Endothelial cell of umbilical vein (primary cell): ENCODE measurements at regions not wholly inside any gene's neighbourhood (a gene's known extent, or its start where the extent isn't known, plus 50 kb on each side); places are given as distances from the start of the nearest gene placed in this dataset.
"Not testable (repeated sequence)": the region's sequence is repeated elsewhere in the genome, so short reads cannot be mapped to it uniquely, and the experiment has no call there.

Experiments
- BruUV-seq: library from RNA; stranded (reverse); fragments of 400-500 nt; replicated peaks from 2 replicates; lab custom pipeline; 2021; lab: Mats Ljungman, UMichigan
- CTCF ChIA-PET: fragments of 300-600, 350-600 bp; sonication (Branson Sonifier 250); formaldehyde crosslinking; loops from one replicate; lab custom pipeline; 2021; ENCODE audit warnings: antibody characterized with exemption, inconsistent platforms; lab: Charles Lee
- POLR2A ChIA-PET: fragments of 300-600, 350-600 bp; sonication (Branson Sonifier 250); formaldehyde crosslinking; loops from one replicate; lab custom pipeline; 2021; ENCODE audit warnings: antibody characterized with exemption, inconsistent platforms; lab: Charles Lee
- DNase-seq: peaks from one replicate; pipeline ENCODE4 v3.0.0-alpha.2; 2011; ENCODE audit warnings: low read depth, low spot score
- FAIRE-seq: peaks from 2 replicates; lab custom pipeline; 2011; peaks lifted over from hg19 to GRCh38; lab: Jason Lieb, UNC
- H2AFZ ChIP-seq: 2 replicates; pipeline ENCODE4 v1.6.0; 2012; ENCODE audit warnings: low read depth, low read length, control low read depth, inconsistent platforms
- H3K27ac ChIP-seq: 2 replicates; pipeline ENCODE4 v1.5.1; 2011; ENCODE audit warnings: low read depth, mild to moderate bottlenecking, control low read depth, low read length, moderate library complexity; ENCODE audit not compliant: insufficient read depth
- H3K27me3 ChIP-seq, 2 experiments: 2 replicates each; pipeline versions ENCODE4 v1.6.0 to v1.6.1; 2011; ENCODE audit warnings: low read length in 2 of 2, mixed read lengths in 1 of 2; ENCODE audit not compliant: control insufficient read depth in 2 of 2, insufficient read depth in 2 of 2
- H3K36me3 ChIP-seq, 2 experiments: 2 replicates in 1 of 2; 3 replicates in 1 of 2; pipeline ENCODE4 v1.5.1; 2011; ENCODE audit warnings: low read length in 2 of 2, mild to moderate bottlenecking in 1 of 2, moderate library complexity in 1 of 2; ENCODE audit not compliant: control insufficient read depth in 2 of 2, insufficient read depth in 2 of 2; ENCODE audit errors: extremely low read depth in 1 of 2
- H3K4me1 ChIP-seq: 3 replicates; pipeline ENCODE4 v1.5.1; 2011; ENCODE audit warnings: mild to moderate bottlenecking, low read length; ENCODE audit not compliant: control insufficient read depth, insufficient read depth; ENCODE audit errors: extremely low read depth
- H3K4me2 ChIP-seq: 2 replicates; pipeline ENCODE4 v1.6.1; 2011; ENCODE audit warnings: low read length, control low read depth, mixed read lengths; ENCODE audit not compliant: insufficient read depth
- H3K4me3 ChIP-seq, 3 experiments: fragments of 200-600 bp in 1 of 3; sonication (generic), shearing (Covaris generic) in 1 of 3; replicated peaks in 1 of 3; 2 replicates each; pipeline ENCODE4 v1.5.1; 2011 to 2016; ENCODE audit warnings: control low read depth in 3 of 3, low read length in 3 of 3, mild to moderate bottlenecking in 2 of 3, inconsistent platforms in 1 of 3, low read depth in 1 of 3, moderate library complexity in 1 of 3; ENCODE audit not compliant: insufficient read depth in 1 of 3
- H3K79me2 ChIP-seq: 2 replicates; pipeline ENCODE4 v1.6.0; 2012; ENCODE audit warnings: low read length, inconsistent platforms; ENCODE audit not compliant: control insufficient read depth, insufficient read depth
- H3K9ac ChIP-seq: replicated peaks from 2 replicates; pipeline ENCODE3; 2011; ENCODE audit warnings: low read length, control low read depth; ENCODE audit not compliant: insufficient read depth; ENCODE audit errors: extremely low read depth
- H3K9me1 ChIP-seq: replicated peaks from 3 replicates; pipeline ENCODE4 v1.6.0; 2011; ENCODE audit warnings: mild to moderate bottlenecking, low read length; ENCODE audit not compliant: control insufficient read depth, insufficient read depth; ENCODE audit errors: extremely low read depth
- H3K9me3 ChIP-seq: replicated peaks from 2 replicates; pipeline ENCODE4 v1.5.1; 2012; ENCODE audit warnings: low read length, inconsistent platforms; ENCODE audit not compliant: control insufficient read depth, insufficient read depth
- H4K20me1 ChIP-seq: replicated peaks from 2 replicates; pipeline ENCODE3; 2011; ENCODE audit warnings: mild to moderate bottlenecking, low read length; ENCODE audit not compliant: control insufficient read depth, insufficient read depth; ENCODE audit errors: extremely low read depth
- EZH2 ChIP-seq: IDR thresholded peaks from 2 replicates; pipeline ENCODE4 v1.6.1; 2012; ENCODE audit warnings: borderline replicate concordance, low read depth, mild to moderate bottlenecking, moderate library complexity, low read length, inconsistent platforms; ENCODE audit not compliant: severe bottlenecking
- FOS ChIP-seq: IDR thresholded peaks from 2 replicates; pipeline ENCODE4 v1.6.1; 2011; ENCODE audit warnings: mild to moderate bottlenecking, low read length, moderate library complexity, borderline replicate concordance; ENCODE audit not compliant: insufficient read depth
- GATA2 ChIP-seq: IDR thresholded peaks from 2 replicates; pipeline ENCODE4 v1.7.0; 2011; ENCODE audit warnings: low read depth, mild to moderate bottlenecking, moderate library complexity, mixed read lengths, low read length; ENCODE audit not compliant: insufficient read length, insufficient read depth
- JUN ChIP-seq: IDR thresholded peaks from 2 replicates; pipeline ENCODE4 v1.6.1; 2011; ENCODE audit warnings: borderline replicate concordance, low read depth; ENCODE audit not compliant: insufficient read length, insufficient read depth
- MYC ChIP-seq: IDR thresholded peaks from one replicate; pipeline ENCODE4 v1.6.1; 2011; ENCODE audit warnings: mild to moderate bottlenecking, low read depth, low read length
- POLR2A ChIP-seq: IDR thresholded peaks from 2 replicates; pipeline ENCODE4 v1.6.1; 2012; ENCODE audit warnings: low read depth, mild to moderate bottlenecking, control low read depth, low read length
- POLR2AphosphoS5 ChIP-seq: IDR thresholded peaks from 2 replicates; pipeline ENCODE4 v1.6.1; 2012; ENCODE audit warnings: low read depth, mild to moderate bottlenecking, control low read depth, low read length, moderate library complexity; ENCODE audit not compliant: insufficient read depth
- dilution Hi-C: fragments of 300-500 bp; cut with MboI; formaldehyde crosslinking; loops from one replicate; pipeline ENCODE4 v1.15.0; 2019; ENCODE audit warnings: low sequenced_read_pairs; ENCODE audit not compliant: extremely low pct_ligation_motif_present
- intact Hi-C: fragments of 100-400 bp; cut with micrococcal nuclease; formaldehyde crosslinking; loops from one replicate; pipeline ENCODE4 v1.10.0; 2022
- TF ChIP-seq, protein P1 (sequence below): IDR thresholded peaks from 2 replicates; pipeline ENCODE4 v1.6.1; 2011; ENCODE audit not compliant: insufficient read depth, insufficient read length
- TF ChIP-seq, protein P2 (sequence below), 2 donors: IDR thresholded peaks; 1 replicate in 1 of 2; 2 replicates in 1 of 2; pipeline ENCODE4 v1.5.1; 2011; ENCODE audit warnings: low read length in 2 of 2, mild to moderate bottlenecking in 2 of 2, moderate library complexity in 2 of 2, control low read depth in 1 of 2, inconsistent platforms in 1 of 2, low read depth in 1 of 2; ENCODE audit not compliant: insufficient read depth in 1 of 2; ENCODE audit errors: extremely low read depth in 1 of 2

GRCh38 chr14:92225731-92226130 lies 97.2 kb upstream of the SLC24A4 start:
- no peaks in the 10 kb centered on the region for H3K9me1 ChIP-seq
- no peaks in the 10 kb centered on the region for H3K27me3 ChIP-seq
- H3K4me2 ChIP-seq = no peak overlapping the region
- H3K27ac ChIP-seq = no peak overlapping the region
- no peaks in the 10 kb centered on the region for H3K9me3 ChIP-seq
- H3K4me3 ChIP-seq = no peak overlapping the region
- H3K79me2 ChIP-seq = no peaks in the 10 kb centered on the region
- H4K20me1 ChIP-seq = no peaks in the 10 kb centered on the region
- H3K36me3 ChIP-seq = no peaks in the 10 kb centered on the region
- dilution Hi-C loops = no loop called here
- no TSS peak for BruUV-seq
- no peaks in the 10 kb centered on the region for H3K4me1 ChIP-seq
- DNase-seq (no peak), FAIRE-seq (no peak)
- CTCF ChIA-PET = no interaction called here
- TF ChIP-seq EZH2 (no peak), FOS (no peak), GATA2 (no peak), POLR2AphosphoS5 (no peak), POLR2A (no peak), JUN (no peak), MYC (no peak)
- TF ChIP-seq, protein P1, sequence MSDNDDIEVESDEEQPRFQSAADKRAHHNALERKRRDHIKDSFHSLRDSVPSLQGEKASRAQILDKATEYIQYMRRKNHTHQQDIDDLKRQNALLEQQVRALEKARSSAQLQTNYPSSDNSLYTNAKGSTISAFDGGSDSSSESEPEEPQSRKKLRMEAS = no peak
- TF ChIP-seq, protein P2, sequence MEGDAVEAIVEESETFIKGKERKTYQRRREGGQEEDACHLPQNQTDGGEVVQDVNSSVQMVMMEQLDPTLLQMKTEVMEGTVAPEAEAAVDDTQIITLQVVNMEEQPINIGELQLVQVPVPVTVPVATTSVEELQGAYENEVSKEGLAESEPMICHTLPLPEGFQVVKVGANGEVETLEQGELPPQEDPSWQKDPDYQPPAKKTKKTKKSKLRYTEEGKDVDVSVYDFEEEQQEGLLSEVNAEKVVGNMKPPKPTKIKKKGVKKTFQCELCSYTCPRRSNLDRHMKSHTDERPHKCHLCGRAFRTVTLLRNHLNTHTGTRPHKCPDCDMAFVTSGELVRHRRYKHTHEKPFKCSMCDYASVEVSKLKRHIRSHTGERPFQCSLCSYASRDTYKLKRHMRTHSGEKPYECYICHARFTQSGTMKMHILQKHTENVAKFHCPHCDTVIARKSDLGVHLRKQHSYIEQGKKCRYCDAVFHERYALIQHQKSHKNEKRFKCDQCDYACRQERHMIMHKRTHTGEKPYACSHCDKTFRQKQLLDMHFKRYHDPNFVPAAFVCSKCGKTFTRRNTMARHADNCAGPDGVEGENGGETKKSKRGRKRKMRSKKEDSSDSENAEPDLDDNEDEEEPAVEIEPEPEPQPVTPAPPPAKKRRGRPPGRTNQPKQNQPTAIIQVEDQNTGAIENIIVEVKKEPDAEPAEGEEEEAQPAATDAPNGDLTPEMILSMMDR (IDR thresholded peaks at IDR 0.05; ENCODE audit: extremely low read depth in 1 of 2, insufficient read depth in 1 of 2, low read depth in 1 of 2, low read length in 2 of 2) = no peak
- intact Hi-C loops = no loop called here
- POLR2A ChIA-PET = no interaction called here
- H2AFZ ChIP-seq = no peak overlapping the region
- H3K9ac ChIP-seq = no peak overlapping the region

GRCh38 chr14:92226166-92226565 lies 96.8 kb upstream of the SLC24A4 start:
- H3K27ac ChIP-seq, H3K9me1 ChIP-seq, CTCF ChIA-PET, FAIRE-seq, H3K79me2 ChIP-seq, BruUV-seq, H3K9me3 ChIP-seq, H3K4me1 ChIP-seq, H2AFZ ChIP-seq, H4K20me1 ChIP-seq, POLR2A ChIA-PET, H3K9ac ChIP-seq, DNase-seq, dilution Hi-C loops, H3K4me2 ChIP-seq, H3K36me3 ChIP-seq, H3K27me3 ChIP-seq, H3K4me3 ChIP-seq, intact Hi-C loops: not testable (repeated sequence)
